ENCODE measurements at regions not wholly inside any gene's neighbourhood (a gene's known extent, or its start where the extent isn't known, plus 50 kb on each side); places are given as distances from the start of the nearest gene placed in this dataset.

GRCh38 chrX:96440941-96441340 lies 243.7 kb upstream of the DIAPH2 start:
- H3K9me3 ChIP-seq (ENCODE audit: low read length): no peaks in the 10 kb centered on the region
- H3K4me2 ChIP-seq (ENCODE audit: low read depth, low read length): no peak overlapping the region
- intact Hi-C loops (cut with micrococcal nuclease; ENCODE audit: unreplicated experiment) (no loop called here), in situ Hi-C loops (cut with HindIII; ENCODE audit: extremely low pct_ligation_motif_present, low pct_unique_long_range_greater_than_20kb) (no loop called here)
- TF ChIP-seq, protein P1, sequence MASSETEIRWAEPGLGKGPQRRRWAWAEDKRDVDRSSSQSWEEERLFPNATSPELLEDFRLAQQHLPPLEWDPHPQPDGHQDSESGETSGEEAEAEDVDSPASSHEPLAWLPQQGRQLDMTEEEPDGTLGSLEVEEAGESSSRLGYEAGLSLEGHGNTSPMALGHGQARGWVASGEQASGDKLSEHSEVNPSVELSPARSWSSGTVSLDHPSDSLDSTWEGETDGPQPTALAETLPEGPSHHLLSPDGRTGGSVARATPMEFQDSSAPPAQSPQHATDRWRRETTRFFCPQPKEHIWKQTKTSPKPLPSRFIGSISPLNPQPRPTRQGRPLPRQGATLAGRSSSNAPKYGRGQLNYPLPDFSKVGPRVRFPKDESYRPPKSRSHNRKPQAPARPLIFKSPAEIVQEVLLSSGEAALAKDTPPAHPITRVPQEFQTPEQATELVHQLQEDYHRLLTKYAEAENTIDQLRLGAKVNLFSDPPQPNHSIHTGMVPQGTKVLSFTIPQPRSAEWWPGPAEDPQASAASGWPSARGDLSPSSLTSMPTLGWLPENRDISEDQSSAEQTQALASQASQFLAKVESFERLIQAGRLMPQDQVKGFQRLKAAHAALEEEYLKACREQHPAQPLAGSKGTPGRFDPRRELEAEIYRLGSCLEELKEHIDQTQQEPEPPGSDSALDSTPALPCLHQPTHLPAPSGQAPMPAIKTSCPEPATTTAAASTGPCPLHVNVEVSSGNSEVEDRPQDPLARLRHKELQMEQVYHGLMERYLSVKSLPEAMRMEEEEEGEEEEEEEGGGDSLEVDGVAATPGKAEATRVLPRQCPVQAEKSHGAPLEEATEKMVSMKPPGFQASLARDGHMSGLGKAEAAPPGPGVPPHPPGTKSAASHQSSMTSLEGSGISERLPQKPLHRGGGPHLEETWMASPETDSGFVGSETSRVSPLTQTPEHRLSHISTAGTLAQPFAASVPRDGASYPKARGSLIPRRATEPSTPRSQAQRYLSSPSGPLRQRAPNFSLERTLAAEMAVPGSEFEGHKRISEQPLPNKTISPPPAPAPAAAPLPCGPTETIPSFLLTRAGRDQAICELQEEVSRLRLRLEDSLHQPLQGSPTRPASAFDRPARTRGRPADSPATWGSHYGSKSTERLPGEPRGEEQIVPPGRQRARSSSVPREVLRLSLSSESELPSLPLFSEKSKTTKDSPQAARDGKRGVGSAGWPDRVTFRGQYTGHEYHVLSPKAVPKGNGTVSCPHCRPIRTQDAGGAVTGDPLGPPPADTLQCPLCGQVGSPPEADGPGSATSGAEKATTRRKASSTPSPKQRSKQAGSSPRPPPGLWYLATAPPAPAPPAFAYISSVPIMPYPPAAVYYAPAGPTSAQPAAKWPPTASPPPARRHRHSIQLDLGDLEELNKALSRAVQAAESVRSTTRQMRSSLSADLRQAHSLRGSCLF (CRISPR knock-in tag; IDR thresholded peaks at IDR 0.05; ENCODE audit: borderline replicate concordance): no peak
- TF ChIP-seq ZNF672 (CRISPR knock-in tag; IDR thresholded peaks at IDR 0.05) (no peak), TSC22D2 (CRISPR knock-in tag; IDR thresholded peaks at IDR 0.05; ENCODE audit: borderline replicate concordance) (no peak), THAP9 (CRISPR knock-in tag; IDR thresholded peaks at IDR 0.05; ENCODE audit: borderline replicate concordance) (no peak), THAP8 (CRISPR knock-in tag; IDR thresholded peaks at IDR 0.05; ENCODE audit: borderline replicate concordance) (no peak), PTBP1 (IDR thresholded peaks at IDR 0.05; ENCODE audit: low read depth, low read length, poor library complexity, severe bottlenecking) (no peak), ZNF550 (CRISPR knock-in tag; IDR thresholded peaks at IDR 0.05; ENCODE audit: borderline replicate concordance) (no peak), ZNF598 (CRISPR knock-in tag; IDR thresholded peaks at IDR 0.05; ENCODE audit: borderline replicate concordance) (no peak), NPAS2 (CRISPR knock-in tag; IDR thresholded peaks at IDR 0.05; ENCODE audit: borderline replicate concordance) (no peak), ZNF224 (CRISPR knock-in tag; IDR thresholded peaks at IDR 0.05) (no peak), IKZF1 (IDR thresholded peaks at IDR 0.05) (no peak), MTERF4 (CRISPR knock-in tag; IDR thresholded peaks at IDR 0.05) (no peak), NFKB2 (CRISPR knock-in tag; IDR thresholded peaks at IDR 0.05; ENCODE audit: borderline replicate concordance) (no peak), SKI (IDR thresholded peaks at IDR 0.05; ENCODE audit: partially characterized antibody) (no peak)
- no peaks in the 10 kb centered on the region for H3K27me3 ChIP-seq (ENCODE audit: control insufficient read depth in 1 of 2, insufficient read depth in 2 of 2, low read length in 2 of 2)
- FAIRE-seq (no peak), DNase-seq (ENCODE audit: low spot score) (no peak), ATAC-seq (no peak)
- H3K4me3 ChIP-seq (replicated peaks in 1 of 3; ENCODE audit: insufficient read depth in 1 of 3, low read depth in 2 of 3, low read length in 3 of 3): no peak overlapping the region
- H3K9ac ChIP-seq (ENCODE audit: insufficient read depth, low read depth, low read length): no peak overlapping the region
- no peaks in the 10 kb centered on the region for H3K4me1 ChIP-seq (ENCODE audit: insufficient read depth, low read length)
- H3K79me2 ChIP-seq (ENCODE audit: insufficient read depth, low read length): no peaks in the 10 kb centered on the region
- H3K27ac ChIP-seq (ENCODE audit: extremely low read length, insufficient read depth, low read length): no peak overlapping the region
- ChIA-PET CTCF (ENCODE audit: low intra/inter-chr PET ratio, low total read pairs) (no interaction called here), POLR2A (no interaction called here)
- BruUV-seq (replicated peaks): no TSS peak
- no peaks in the 10 kb centered on the region for H4K20me1 ChIP-seq (ENCODE audit: insufficient read depth, low read length)
- H3K36me3 ChIP-seq (replicated peaks in 1 of 2; ENCODE audit: control insufficient read depth in 1 of 2, insufficient read depth in 2 of 2, low read length in 2 of 2): no peaks in the 10 kb centered on the region
- WGBS (ENCODE audit: low lambda C conversion rate): 37% methylated on average over 5 of the region's 6 CpGs
- no peak overlapping the region for H2AFZ ChIP-seq (ENCODE audit: low read length)
